ENCODE measurements at regions not wholly inside any gene's neighbourhood (a gene's known extent, or its start where the extent isn't known, plus 50 kb on each side); places are given as distances from the start of the nearest gene placed in this dataset.
"Not testable (repeated sequence)": the region's sequence is repeated elsewhere in the genome, so short reads cannot be mapped to it uniquely, and the experiment has no call there.

GRCh38 chr5:164256351-164256750 is 750.9 kb downstream of the MAT2B start:
- DNase-seq (ENCODE audit: low read depth in 1 of 2, low spot score in 1 of 2) = no peak

- no peak for DNase-seq (ENCODE audit: low read depth in 1 of 2, low spot score in 1 of 2)
Observed at GRCh38 chr5:164256954-164257353, 751.5 kb downstream of the MAT2B start.

GRCh38 chr5:164265566-164265965 is 760.1 kb downstream of the MAT2B start:
- no peak for DNase-seq (ENCODE audit: low read depth in 1 of 2, low spot score in 1 of 2)

GRCh38 chr5:164266571-164266970 is 761.2 kb downstream of the MAT2B start:
- DNase-seq (ENCODE audit: low read depth in 1 of 2, low spot score in 1 of 2) = no peak

- DNase-seq (ENCODE audit: low read depth in 1 of 2, low spot score in 1 of 2) = no peak
Observed at GRCh38 chr5:164277720-164278119, 772.3 kb downstream of the MAT2B start.

GRCh38 chr5:164289526-164289925 is 784.1 kb downstream of the MAT2B start:
- DNase-seq (ENCODE audit: low read depth in 1 of 2, low spot score in 1 of 2) = no peak

- DNase-seq (ENCODE audit: low read depth in 1 of 2, low spot score in 1 of 2) = no peak
Observed at GRCh38 chr5:164296603-164297080, 791.2 kb downstream of the MAT2B start.

- DNase-seq (ENCODE audit: low read depth in 1 of 2, low spot score in 1 of 2) = no peak
Observed at GRCh38 chr5:164298165-164298564, 792.7 kb downstream of the MAT2B start.

- no peak for DNase-seq (ENCODE audit: low read depth in 1 of 2, low spot score in 1 of 2)
Observed at GRCh38 chr5:164300295-164300694, 794.9 kb downstream of the MAT2B start.

- DNase-seq (ENCODE audit: low read depth in 1 of 2, low spot score in 1 of 2) = no peak
Observed at GRCh38 chr5:164301136-164301535, 795.7 kb downstream of the MAT2B start.

GRCh38 chr5:164301708-164302107 is 796.3 kb downstream of the MAT2B start:
- DNase-seq (ENCODE audit: low read depth in 1 of 2, low spot score in 1 of 2) = no peak

- DNase-seq (ENCODE audit: low read depth in 1 of 2, low spot score in 1 of 2) = no peak
Observed at GRCh38 chr5:164302533-164303235, 797.3 kb downstream of the MAT2B start.

- DNase-seq (ENCODE audit: low read depth in 1 of 2, low spot score in 1 of 2) = no peak
Observed at GRCh38 chr5:164303646-164304215, 798.3 kb downstream of the MAT2B start.

- DNase-seq (ENCODE audit: low read depth in 1 of 2, low spot score in 1 of 2) = no peak
Observed at GRCh38 chr5:164306662-164307061, 801.2 kb downstream of the MAT2B start.

GRCh38 chr5:164312801-164313200 is 807.4 kb downstream of the MAT2B start:
- DNase-seq (ENCODE audit: low read depth in 1 of 2, low spot score in 1 of 2) = no peak

- DNase-seq (ENCODE audit: low read depth in 1 of 2, low spot score in 1 of 2) = no peak
Observed at GRCh38 chr5:164317676-164318075, 812.3 kb downstream of the MAT2B start.

- DNase-seq (ENCODE audit: low read depth in 1 of 2, low spot score in 1 of 2) = no peak
Observed at GRCh38 chr5:164319161-164319560, 813.7 kb downstream of the MAT2B start.

- no peak for DNase-seq (ENCODE audit: low read depth in 1 of 2, low spot score in 1 of 2)
Observed at GRCh38 chr5:164324239-164324638, 818.8 kb downstream of the MAT2B start.

GRCh38 chr5:164326219-164326618 is 820.8 kb downstream of the MAT2B start:
- no peak for DNase-seq (ENCODE audit: low read depth in 1 of 2, low spot score in 1 of 2)

- not testable (repeated sequence) for DNase-seq (ENCODE audit: low read depth in 1 of 2, low spot score in 1 of 2)
Observed at GRCh38 chr5:164327166-164327565, 821.7 kb downstream of the MAT2B start.

GRCh38 chr5:164332349-164333196 is 827.2 kb downstream of the MAT2B start:
- DNase-seq (ENCODE audit: low read depth in 1 of 2, low spot score in 1 of 2) = no peak

- no peak for DNase-seq (ENCODE audit: low read depth in 1 of 2, low spot score in 1 of 2)
Observed at GRCh38 chr5:164335837-164336236, 830.4 kb downstream of the MAT2B start.
